A549 (cell line): ENCODE measurements at regions not wholly inside any gene's neighbourhood (a gene's known extent, or its start where the extent isn't known, plus 50 kb on each side); places are given as distances from the start of the nearest gene placed in this dataset.

Experiments used
- ATAC-seq, 2 experiments: fragments of 200-7000 bp in 1 of 2; fragments of >200 bp in 1 of 2; cut with Nextera tagmentation in 1 of 2; cut with Tn5 transposase in 1 of 2; 3 replicates each; pipeline versions ENCODE4 v1.8.0 to v1.9.1; 2018 to 2020; ENCODE audit warnings: mild to moderate bottlenecking in 1 of 2, moderate library complexity in 1 of 2
- CTCF ChIA-PET: fragments of 300-600 bp; sonication (Branson Sonifier 250); formaldehyde crosslinking; extraction: SDS; loops from one replicate; lab custom pipeline; 2021; ENCODE audit warnings: antibody characterized with exemption, inconsistent platforms; lab: Yijun Ruan, JAX
- POLR2A ChIA-PET: fragments of 350-600 bp; formaldehyde crosslinking; extraction: SDS; loops from one replicate; lab custom pipeline; 2021; ENCODE audit warnings: antibody characterized with exemption, inconsistent platforms; lab: Yijun Ruan, JAX
- DNase-seq, 2 experiments: peaks; one replicate each; pipeline versions ENCODE4 v3.0.0 to v3.0.0-alpha.2; 2011 to 2016; ENCODE audit warnings: low read depth in 1 of 2, low spot score in 1 of 2
- FAIRE-seq: peaks from 2 replicates; lab custom pipeline; 2011; peaks lifted over from hg19 to GRCh38; lab: Jason Lieb, UNC
- H3K27ac ChIP-seq, 2 experiments: fragments of >200 bp; sonication (Bioruptor Twin); formaldehyde crosslinking; 3 replicates each; pipeline ENCODE4 v1.5.1; 2016 to 2017
- H3K4me1 ChIP-seq: fragments of >200 bp; sonication (Bioruptor Twin); formaldehyde crosslinking; 3 replicates; pipeline ENCODE4 v1.6.1; 2016
- H3K4me2 ChIP-seq: fragments of >200 bp; sonication (Bioruptor Twin); formaldehyde crosslinking; 3 replicates; pipeline ENCODE4 v1.6.1; 2016
- H3K4me3 ChIP-seq: fragments of >200 bp; sonication (Bioruptor Twin); formaldehyde crosslinking; 3 replicates; pipeline ENCODE4 v1.5.1; 2016
- H3K9me3 ChIP-seq: fragments of >200 bp; sonication (Bioruptor Twin); formaldehyde crosslinking; 3 replicates; pipeline ENCODE4 v1.6.1; 2016
- ATOH8 ChIP-seq: fragments of 250-450 bp; sonication (Bioruptor Pico); IDR thresholded peaks from 2 replicates; pipeline ENCODE4 v1.5.0; 2020; ENCODE audit warnings: low read depth, mild to moderate bottlenecking, moderate library complexity
- CBX2 ChIP-seq: fragments of 200-600 bp; sonication (generic); IDR thresholded peaks from 2 replicates; pipeline ENCODE4 v1.6.1; 2016; ENCODE audit warnings: low read depth, mild to moderate bottlenecking, borderline replicate concordance
- CEBPB ChIP-seq, 2 experiments: fragments of >200 bp in 1 of 2; sonication (Bioruptor Twin) in 1 of 2; formaldehyde crosslinking in 1 of 2; IDR thresholded peaks; 2 replicates each; pipeline ENCODE4 v1.6.1; 2012 to 2016
- CHD2 ChIP-seq: fragments of 150-350 bp; IDR thresholded peaks from 2 replicates; pipeline ENCODE4 v1.6.1; 2014; ENCODE audit warnings: low read length; ENCODE audit not compliant: partially characterized antibody
- CHD4 ChIP-seq: fragments of 200-600 bp; sonication (generic); IDR thresholded peaks from 2 replicates; pipeline ENCODE4 v1.6.1; 2016; ENCODE audit warnings: antibody characterized with exemption, mild to moderate bottlenecking, borderline replicate concordance
- E2F6 ChIP-seq: IDR thresholded peaks from 2 replicates; pipeline ENCODE4 v1.6.1; 2012; ENCODE audit warnings: low read depth, borderline replicate concordance
- EHMT2 ChIP-seq: fragments of 200-600 bp; sonication (generic); IDR thresholded peaks from 2 replicates; pipeline ENCODE4 v1.6.1; 2016; ENCODE audit warnings: antibody characterized with exemption, low read depth, mild to moderate bottlenecking, moderate library complexity
- EP300 ChIP-seq, 2 experiments: fragments of >200 bp; sonication (Bioruptor Twin); formaldehyde crosslinking; IDR thresholded peaks; 2 replicates in 1 of 2; 3 replicates in 1 of 2; pipeline ENCODE4 v1.6.1; 2016 to 2017
- ESRRA ChIP-seq: fragments of 150-350 bp; IDR thresholded peaks from 2 replicates; pipeline ENCODE4 v1.6.1; 2014; ENCODE audit warnings: mild to moderate bottlenecking, low read length, borderline replicate concordance
- FOSL2 ChIP-seq, 2 experiments: fragments of 450-650 bp in 1 of 2; fragments of >200 bp in 1 of 2; sonication (Bioruptor Twin) in 1 of 2; formaldehyde crosslinking; IDR thresholded peaks; 2 replicates each; pipeline versions ENCODE4 v1.5.0 to v1.6.1; 2016 to 2020; ENCODE audit warnings: mild to moderate bottlenecking in 1 of 2, moderate library complexity in 1 of 2
- FOXS1 ChIP-seq: fragments of 250-450 bp; sonication (Bioruptor Pico); IDR thresholded peaks from 2 replicates; pipeline ENCODE4 v1.5.0; 2020; ENCODE audit warnings: mild to moderate bottlenecking, moderate library complexity
- GATA3 ChIP-seq: IDR thresholded peaks from 2 replicates; pipeline ENCODE4 v1.6.1; 2012; ENCODE audit warnings: borderline replicate concordance
- HDAC2 ChIP-seq: fragments of 200-600 bp; sonication (generic); IDR thresholded peaks from 2 replicates; pipeline ENCODE4 v1.6.1; 2016
- HES2 ChIP-seq: fragments of >200 bp; sonication (Bioruptor Twin); formaldehyde crosslinking; IDR thresholded peaks from 2 replicates; pipeline ENCODE4 v1.6.1; 2016
- HMGXB4 ChIP-seq: fragments of 250-450 bp; sonication (Bioruptor Pico); IDR thresholded peaks from 2 replicates; pipeline ENCODE4 v1.5.0; 2021; ENCODE audit warnings: mild to moderate bottlenecking, moderate library complexity, borderline replicate concordance
- HOXB5 ChIP-seq: fragments of 250-450 bp; sonication (Bioruptor Pico); IDR thresholded peaks from 2 replicates; pipeline ENCODE4 v1.5.0; 2020; ENCODE audit warnings: mild to moderate bottlenecking, moderate library complexity
- JUN ChIP-seq, 2 experiments: fragments of >200 bp; sonication (Bioruptor Twin); formaldehyde crosslinking; IDR thresholded peaks; 2 replicates in 1 of 2; 3 replicates in 1 of 2; pipeline ENCODE4 v1.6.1; 2016 to 2017
- KDM1A ChIP-seq: fragments of 200-600 bp; sonication (generic); IDR thresholded peaks from 2 replicates; pipeline ENCODE4 v1.6.1; 2016; ENCODE audit warnings: low read depth, mild to moderate bottlenecking
- MYC ChIP-seq: IDR thresholded peaks from 2 replicates; pipeline ENCODE4 v1.6.1; 2012; ENCODE audit warnings: mild to moderate bottlenecking, inconsistent platforms, low read length, improper control_type of control experiment, borderline replicate concordance
- NFE2L2 ChIP-seq: fragments of 150-350 bp; conservative IDR thresholded peaks from 2 replicates; pipeline ENCODE4 v1.6.1; 2014; ENCODE audit warnings: low read length
- NPAS2 ChIP-seq: fragments of 250-450 bp; sonication (Bioruptor Pico); IDR thresholded peaks from 2 replicates; pipeline ENCODE4 v1.8.0; 2022; ENCODE audit warnings: mild to moderate bottlenecking, moderate library complexity, borderline replicate concordance
- NR3C1 ChIP-seq: fragments of >200 bp; sonication (Bioruptor Twin); formaldehyde crosslinking; IDR thresholded peaks from 3 replicates; pipeline ENCODE4 v1.6.1; 2017
- POLR2A ChIP-seq: IDR thresholded peaks from 2 replicates; pipeline ENCODE4 v1.6.1; 2012; ENCODE audit warnings: mild to moderate bottlenecking, low read length
- POLR2AphosphoS2 ChIP-seq: conservative IDR thresholded peaks from 2 replicates; pipeline ENCODE4 v1.6.1; 2012; ENCODE audit warnings: low read length, improper control_type of control experiment, inconsistent platforms
- RCOR1 ChIP-seq: fragments of 150-350 bp; IDR thresholded peaks from 2 replicates; pipeline ENCODE4 v1.6.1; 2014; ENCODE audit warnings: antibody characterized with exemption, low read length, low read depth
- RFX5 ChIP-seq: fragments of 450-650 bp; IDR thresholded peaks from 2 replicates; pipeline ENCODE4 v1.7.1; 2014; ENCODE audit warnings: antibody characterized with exemption, mild to moderate bottlenecking, moderate library complexity
- RNF2 ChIP-seq: fragments of 200-600 bp; sonication (generic); IDR thresholded peaks from 2 replicates; pipeline ENCODE4 v1.6.1; 2016; ENCODE audit warnings: low read depth, mild to moderate bottlenecking, antibody characterized with exemption, moderate library complexity, borderline replicate concordance
- USF2 ChIP-seq: fragments of 450-650 bp; IDR thresholded peaks from 2 replicates; pipeline ENCODE4 v1.6.1; 2014; ENCODE audit warnings: antibody characterized with exemption
- ZFP36 ChIP-seq: fragments of 450-650 bp; IDR thresholded peaks from 2 replicates; pipeline ENCODE4 v1.6.1; 2014; ENCODE audit warnings: borderline replicate concordance; ENCODE audit not compliant: partially characterized antibody
- WGBS: methylation state at CpG from one replicate; pipeline ENCODE4 v1.1.6; 2017; ENCODE audit errors: missing lambda C conversion rate; 5-methylcytosine and 5-hydroxymethylcytosine counted together

GRCh38 chr18:32847691-32848090 is 74.9 kb upstream of the KLHL14 start:
- Histone ChIP-seq H3K27ac (no peak overlapping the region), H3K4me1 (no peaks in the 10 kb centered on the region), H3K4me3 (no peak overlapping the region), H3K4me2 (no peak overlapping the region), H3K9me3 (no peaks in the 10 kb centered on the region)
- no peak for DNase-seq
- ATAC-seq: no peak
- TF ChIP-seq HOXB5 (CRISPR knock-in tag): no peak
- no peak for TF ChIP-seq CHD2
- no peak for TF ChIP-seq EP300 (IDR thresholded peaks at IDR 0.05)
- no peak for TF ChIP-seq FOXS1
- TF ChIP-seq EHMT2: no peak
- no peak for TF ChIP-seq ESRRA
- POLR2A ChIA-PET: no interaction called here
- WGBS: 5% methylated on average over 3 of the region's 3 CpGs
- CTCF ChIA-PET: no interaction called here
- FAIRE-seq: no peak

- CTCF ChIA-PET: no interaction called here
- FAIRE-seq: no peak
Measured at GRCh38 chr18:32846896-32847295, 74.1 kb upstream of the KLHL14 start.

GRCh38 chr18:32840962-32841361 is 68.1 kb upstream of the KLHL14 start:
- WGBS: 0% methylated on average over 1 of the region's 1 CpG
- DNase-seq: no peak
- ATAC-seq: no peak
- ChIA-PET POLR2A (no interaction called here), CTCF (no interaction called here)
- H3K27ac ChIP-seq: no peak overlapping the region
- no peak overlapping the region for H3K4me2 ChIP-seq
- no peaks in the 10 kb centered on the region for H3K4me1 ChIP-seq
- H3K4me3 ChIP-seq: no peak overlapping the region
- no peak for FAIRE-seq
- no peaks in the 10 kb centered on the region for H3K9me3 ChIP-seq
- no peak for TF ChIP-seq USF2
- TF ChIP-seq RCOR1: no peak
- TF ChIP-seq FOSL2 (IDR thresholded peaks at IDR 0.05): no peak
- no peak for TF ChIP-seq FOSL2 (CRISPR knock-in tag; IDR thresholded peaks at IDR 0.05)
- TF ChIP-seq KDM1A: no peak
- no peak for TF ChIP-seq E2F6
- no peak for TF ChIP-seq HMGXB4 (CRISPR knock-in tag)
- TF ChIP-seq HDAC2: no peak
- no peak for TF ChIP-seq HES2
- no peak for TF ChIP-seq POLR2AphosphoS2
- TF ChIP-seq JUN (IDR thresholded peaks at IDR 0.05): no peak
- TF ChIP-seq RNF2: no peak
- no peak for TF ChIP-seq RFX5
- TF ChIP-seq MYC: no peak
- TF ChIP-seq POLR2A: no peak
- no peak for TF ChIP-seq ZFP36
- TF ChIP-seq CHD4: no peak

More at GRCh38 chr18:32846896-32847295, 74.1 kb upstream of the KLHL14 start:
- POLR2A ChIA-PET: no interaction called here
- no peak overlapping the region for H3K4me2 ChIP-seq
- 47% methylated on average over 2 of the region's 2 CpGs for WGBS
- TF ChIP-seq HDAC2: no peak
- TF ChIP-seq ATOH8 (CRISPR knock-in tag): no peak
- TF ChIP-seq EHMT2: no peak
- TF ChIP-seq CBX2: no peak
- no peak for TF ChIP-seq NPAS2
- TF ChIP-seq CEBPB (IDR thresholded peaks at IDR 0.05): no peak
- no peak for TF ChIP-seq GATA3
- no peak for TF ChIP-seq HMGXB4 (CRISPR knock-in tag)
- TF ChIP-seq RCOR1: no peak
- no peak for TF ChIP-seq JUN (IDR thresholded peaks at IDR 0.05)
- no peak for TF ChIP-seq RFX5
- TF ChIP-seq NFE2L2: no peak
- no peak for TF ChIP-seq NR3C1
- TF ChIP-seq, all 56 proteins: peak for 0
- ATAC-seq (no peak), DNase-seq (no peak)
- no peaks in the 10 kb centered on the region for H3K4me1 ChIP-seq
- H3K9me3 ChIP-seq: no peaks in the 10 kb centered on the region
- H3K4me3 ChIP-seq: no peak overlapping the region
- no peak overlapping the region for H3K27ac ChIP-seq
